Smooth muscle cell (in vitro differentiated cells): ENCODE measurements at regions not wholly inside any gene's neighbourhood (a gene's known extent, or its start where the extent isn't known, plus 50 kb on each side); places are given as distances from the start of the nearest gene placed in this dataset.

Experiments used
- DNase-seq: peaks from one replicate; lab custom pipeline; 2025; ENCODE audit not compliant: unreplicated experiment; lab: John Stamatoyannopoulos, UW
- H2AFZ ChIP-seq: fragments of 200-600 bp; sonication (generic); 2 replicates; pipeline ENCODE4 v1.6.0; 2016; ENCODE audit warnings: antibody characterized with exemption, low read depth, mild to moderate bottlenecking
- H3F3A ChIP-seq: fragments of 200-600 bp; sonication (generic); 2 replicates; pipeline ENCODE4 v1.6.0; 2017; ENCODE audit warnings: antibody characterized with exemption, low read depth
- H3K27ac ChIP-seq: fragments of 200-600 bp; sonication (generic); 2 replicates; pipeline ENCODE4 v1.5.1; 2016; ENCODE audit warnings: low read depth, mild to moderate bottlenecking
- H3K27me3 ChIP-seq: fragments of 200-600 bp; sonication (generic); 2 replicates; pipeline ENCODE4 v1.6.1; 2016; ENCODE audit warnings: low read depth, mild to moderate bottlenecking
- H3K36me3 ChIP-seq: fragments of 200-600 bp; sonication (generic); 2 replicates; pipeline ENCODE4 v1.5.1; 2016; ENCODE audit warnings: low read depth
- H3K4me1 ChIP-seq: fragments of 200-600 bp; sonication (generic); 2 replicates; pipeline ENCODE4 v1.5.1; 2016; ENCODE audit warnings: low read depth
- H3K4me2 ChIP-seq: fragments of 200-600 bp; sonication (generic); 2 replicates; pipeline ENCODE4 v1.6.0; 2016; ENCODE audit warnings: mild to moderate bottlenecking
- H3K4me3 ChIP-seq: fragments of 200-600 bp; sonication (generic); 2 replicates; pipeline ENCODE4 v1.5.1; 2016; ENCODE audit warnings: mild to moderate bottlenecking
- H3K79me2 ChIP-seq: fragments of 200-600 bp; sonication (generic); 2 replicates; pipeline ENCODE4 v1.6.0; 2016; ENCODE audit warnings: low read depth, mild to moderate bottlenecking
- H3K9ac ChIP-seq: fragments of 200-600 bp; sonication (generic); 2 replicates; pipeline ENCODE4 v1.6.0; 2016; ENCODE audit warnings: low read depth
- H3K9me3 ChIP-seq: fragments of 200-600 bp; sonication (generic); replicated peaks from 2 replicates; pipeline ENCODE4 v1.5.1; 2016; ENCODE audit warnings: low read depth
- H4K20me1 ChIP-seq: fragments of 200-600 bp; sonication (generic); 2 replicates; pipeline ENCODE4 v1.6.0; 2016; ENCODE audit warnings: low read depth
- CTCF ChIP-seq: fragments of 200-600 bp; sonication (generic); IDR thresholded peaks from 2 replicates; pipeline ENCODE4 v1.5.1; 2017; ENCODE audit warnings: borderline replicate concordance, mild to moderate bottlenecking, antibody characterized with exemption; ENCODE audit not compliant: insufficient read depth, poor library complexity, severe bottlenecking
- WGBS: methylation state at CpG from one replicate; pipeline ENCODE4 v1.1.7; 2016; ENCODE audit warnings: low lambda C conversion rate; 5-methylcytosine and 5-hydroxymethylcytosine counted together

DNA sequence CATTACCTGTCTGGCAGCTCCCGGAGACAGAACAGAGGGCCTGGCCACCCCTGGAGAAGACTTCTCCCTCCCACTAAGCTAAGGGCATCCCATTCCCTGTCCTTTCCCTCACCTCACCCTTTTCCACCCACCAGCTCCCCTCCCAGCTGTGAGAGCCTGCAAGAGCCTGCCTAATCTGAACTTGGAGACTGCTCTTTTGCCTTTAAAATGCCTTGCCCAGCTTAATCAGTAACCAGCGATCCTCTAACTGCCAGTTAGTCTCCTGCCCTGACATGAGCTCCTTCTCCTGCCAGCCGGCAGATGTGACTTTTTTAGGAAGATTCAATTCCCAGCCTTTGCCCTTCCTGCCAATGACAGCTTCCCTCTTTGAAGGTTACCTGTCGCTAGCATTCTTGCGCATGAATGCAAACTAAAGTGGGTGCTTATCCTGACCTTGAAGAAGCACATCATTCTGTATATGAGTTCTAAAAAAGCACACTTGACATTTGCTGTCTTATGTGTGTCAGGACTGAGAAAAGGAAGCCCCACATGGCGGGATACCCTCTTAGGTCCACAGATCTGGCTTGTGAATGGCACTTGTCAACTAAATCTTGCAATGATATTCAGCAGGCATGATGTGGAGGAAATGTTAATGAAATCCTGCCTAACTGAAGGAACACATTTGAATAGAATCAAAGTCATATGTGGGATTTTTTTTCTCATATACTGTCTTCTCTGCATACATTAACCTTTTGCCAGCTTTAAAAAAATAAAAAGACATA, 411.2 kb upstream of the SLC30A5 start:
- Histone ChIP-seq H3K9me3 (no peaks in the 10 kb centered on the region), H3K4me2 (no peak overlapping the region), H3K27ac (peak overlapping the region; percentile 77), H3K36me3 (no peaks in the 10 kb centered on the region), H3K27me3 (no peaks in the 10 kb centered on the region), H4K20me1 (no peaks in the 10 kb centered on the region), H2AFZ (no peak overlapping the region), H3K9ac (peak overlapping the region; percentile 17), H3F3A (peaks cover 14% of the 10 kb centered on the region), H3K4me3 (no peak overlapping the region), H3K79me2 (no peaks in the 10 kb centered on the region), H3K4me1 (no peaks in the 10 kb centered on the region)
- 86% methylated on average over 6 of the region's 6 CpGs for WGBS
- TF ChIP-seq CTCF, result no peak
- DNase-seq, result no peak

DNA sequence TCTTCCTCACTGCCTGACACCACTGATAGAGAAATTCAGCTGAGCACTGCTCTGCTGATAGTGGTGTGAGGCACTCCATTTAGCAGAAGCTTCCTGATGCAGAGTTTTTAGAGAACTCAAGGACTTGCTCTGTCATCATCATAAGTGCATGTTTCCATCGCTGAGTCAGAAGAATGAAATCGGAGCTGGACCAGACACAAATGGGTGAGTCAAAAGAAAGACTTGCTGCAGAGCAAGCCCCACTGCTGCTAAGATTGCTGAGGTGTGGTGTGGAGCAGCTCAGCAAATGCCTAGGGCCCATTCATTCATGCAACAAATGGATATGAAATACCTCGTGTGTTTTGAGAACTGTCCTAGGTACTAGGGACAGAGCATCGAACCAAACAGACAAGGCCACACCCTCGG, 410.2 kb upstream of the SLC30A5 start:
- Histone ChIP-seq H3K4me3 (no peak overlapping the region), H3K79me2 (no peaks in the 10 kb centered on the region), H3K9me3 (no peaks in the 10 kb centered on the region), H2AFZ (no peak overlapping the region), H3F3A (peaks cover 14% of the 10 kb centered on the region), H3K27ac (peak overlapping the region; percentile 77), H3K27me3 (no peaks in the 10 kb centered on the region), H3K4me2 (no peak overlapping the region), H3K36me3 (no peaks in the 10 kb centered on the region), H3K9ac (no peak overlapping the region), H3K4me1 (no peaks in the 10 kb centered on the region), H4K20me1 (no peaks in the 10 kb centered on the region)
- WGBS, result 32% methylated on average over 5 of the region's 5 CpGs
- no peak for DNase-seq
- no peak for TF ChIP-seq CTCF

- H3K4me2 ChIP-seq, result no peak overlapping the region
- no peak overlapping the region for H3K9ac ChIP-seq
Measured at GRCh38 chr5:68685863-68686262, 408.0 kb upstream of the SLC30A5 start.

More at GRCh38 chr5:68685863-68686262, 408.0 kb upstream of the SLC30A5 start:
- Histone ChIP-seq H4K20me1 (no peaks in the 10 kb centered on the region), H3K4me3 (no peak overlapping the region), H3K27me3 (no peaks in the 10 kb centered on the region), H3K79me2 (no peaks in the 10 kb centered on the region), H3F3A (peaks cover 14% of the 10 kb centered on the region), H2AFZ (no peak overlapping the region), H3K4me1 (no peaks in the 10 kb centered on the region), H3K27ac (peak overlapping the region; percentile 35), H3K9me3 (no peaks in the 10 kb centered on the region), H3K36me3 (no peaks in the 10 kb centered on the region)
- WGBS, result 42% methylated on average over 1 of the region's 1 CpG
- DNase-seq, result no peak
- no peak for TF ChIP-seq CTCF
